ENCODE measurements at regions not wholly inside any gene's neighbourhood (a gene's known extent, or its start where the extent isn't known, plus 50 kb on each side); places are given as distances from the start of the nearest gene placed in this dataset.

DNA sequence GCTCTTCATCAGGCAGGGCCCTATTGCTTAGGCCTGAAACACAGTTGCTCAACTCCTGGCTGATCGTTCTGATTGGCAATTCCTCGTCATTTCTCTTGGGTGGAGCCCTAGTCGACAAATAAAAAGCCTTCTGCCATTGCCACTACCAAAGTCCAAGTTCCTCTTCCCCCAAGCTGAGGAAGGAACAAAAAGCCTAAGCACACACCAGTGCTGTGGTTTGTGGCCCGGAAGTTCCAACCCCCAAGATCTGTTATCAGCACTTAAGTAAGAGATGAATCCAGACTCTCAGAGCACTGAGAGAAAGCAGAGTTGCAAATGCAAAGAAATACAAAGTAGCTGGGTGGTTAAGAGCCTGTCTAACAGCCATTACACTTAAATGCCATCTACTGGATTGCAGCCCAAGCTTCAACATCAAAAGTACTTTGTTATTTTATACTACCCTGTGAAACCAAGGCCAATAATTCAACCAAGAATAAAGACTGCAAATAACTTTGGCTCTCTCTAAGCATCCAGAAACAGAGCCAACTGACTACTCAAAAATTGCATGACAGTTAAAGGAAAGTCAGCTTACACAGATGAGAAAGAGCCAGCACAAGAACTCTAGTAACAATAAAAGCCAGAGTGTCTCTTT, 1024.0 kb downstream of the GRIK2 start:
- no peaks in the 10 kb centered on the region for H3K9me2 ChIP-seq (ENCODE audit: insufficient read depth, low read length)
- H3K27ac ChIP-seq (ENCODE audit: low read length): no peak overlapping the region
- H3K27me3 ChIP-seq (ENCODE audit: insufficient read depth, low read depth, low read length): no peaks in the 10 kb centered on the region
- H3K36me3 ChIP-seq (ENCODE audit: insufficient read depth, low read length): no peaks in the 10 kb centered on the region
- no peak overlapping the region for H3K4me3 ChIP-seq (ENCODE audit: low read length)
- H3K79me2 ChIP-seq (replicated peaks; ENCODE audit: insufficient read depth, low read length): no peaks in the 10 kb centered on the region
- no peak overlapping the region for H2AFZ ChIP-seq (ENCODE audit: low read depth, low read length)
- TF ChIP-seq RAD21 (conservative IDR thresholded peaks at IDR 0.05): no peak
- no peak for TF ChIP-seq SMC3 (conservative IDR thresholded peaks at IDR 0.05; ENCODE audit: poor library complexity)
- TF ChIP-seq EP300 (conservative IDR thresholded peaks at IDR 0.05; ENCODE audit: poor library complexity, severe bottlenecking): no peak
- TF ChIP-seq, protein P1, sequence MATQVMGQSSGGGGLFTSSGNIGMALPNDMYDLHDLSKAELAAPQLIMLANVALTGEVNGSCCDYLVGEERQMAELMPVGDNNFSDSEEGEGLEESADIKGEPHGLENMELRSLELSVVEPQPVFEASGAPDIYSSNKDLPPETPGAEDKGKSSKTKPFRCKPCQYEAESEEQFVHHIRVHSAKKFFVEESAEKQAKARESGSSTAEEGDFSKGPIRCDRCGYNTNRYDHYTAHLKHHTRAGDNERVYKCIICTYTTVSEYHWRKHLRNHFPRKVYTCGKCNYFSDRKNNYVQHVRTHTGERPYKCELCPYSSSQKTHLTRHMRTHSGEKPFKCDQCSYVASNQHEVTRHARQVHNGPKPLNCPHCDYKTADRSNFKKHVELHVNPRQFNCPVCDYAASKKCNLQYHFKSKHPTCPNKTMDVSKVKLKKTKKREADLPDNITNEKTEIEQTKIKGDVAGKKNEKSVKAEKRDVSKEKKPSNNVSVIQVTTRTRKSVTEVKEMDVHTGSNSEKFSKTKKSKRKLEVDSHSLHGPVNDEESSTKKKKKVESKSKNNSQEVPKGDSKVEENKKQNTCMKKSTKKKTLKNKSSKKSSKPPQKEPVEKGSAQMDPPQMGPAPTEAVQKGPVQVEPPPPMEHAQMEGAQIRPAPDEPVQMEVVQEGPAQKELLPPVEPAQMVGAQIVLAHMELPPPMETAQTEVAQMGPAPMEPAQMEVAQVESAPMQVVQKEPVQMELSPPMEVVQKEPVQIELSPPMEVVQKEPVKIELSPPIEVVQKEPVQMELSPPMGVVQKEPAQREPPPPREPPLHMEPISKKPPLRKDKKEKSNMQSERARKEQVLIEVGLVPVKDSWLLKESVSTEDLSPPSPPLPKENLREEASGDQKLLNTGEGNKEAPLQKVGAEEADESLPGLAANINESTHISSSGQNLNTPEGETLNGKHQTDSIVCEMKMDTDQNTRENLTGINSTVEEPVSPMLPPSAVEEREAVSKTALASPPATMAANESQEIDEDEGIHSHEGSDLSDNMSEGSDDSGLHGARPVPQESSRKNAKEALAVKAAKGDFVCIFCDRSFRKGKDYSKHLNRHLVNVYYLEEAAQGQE (IDR thresholded peaks at IDR 0.05; ENCODE audit: borderline replicate concordance): no peak
- no peak for TF ChIP-seq EZH2 (IDR thresholded peaks at IDR 0.05; ENCODE audit: borderline replicate concordance, insufficient read depth, low read length, poor library complexity, severe bottlenecking)
- TF ChIP-seq MXI1 (conservative IDR thresholded peaks at IDR 0.05; ENCODE audit: poor library complexity, severe bottlenecking): no peak
- TF ChIP-seq, protein P2, sequence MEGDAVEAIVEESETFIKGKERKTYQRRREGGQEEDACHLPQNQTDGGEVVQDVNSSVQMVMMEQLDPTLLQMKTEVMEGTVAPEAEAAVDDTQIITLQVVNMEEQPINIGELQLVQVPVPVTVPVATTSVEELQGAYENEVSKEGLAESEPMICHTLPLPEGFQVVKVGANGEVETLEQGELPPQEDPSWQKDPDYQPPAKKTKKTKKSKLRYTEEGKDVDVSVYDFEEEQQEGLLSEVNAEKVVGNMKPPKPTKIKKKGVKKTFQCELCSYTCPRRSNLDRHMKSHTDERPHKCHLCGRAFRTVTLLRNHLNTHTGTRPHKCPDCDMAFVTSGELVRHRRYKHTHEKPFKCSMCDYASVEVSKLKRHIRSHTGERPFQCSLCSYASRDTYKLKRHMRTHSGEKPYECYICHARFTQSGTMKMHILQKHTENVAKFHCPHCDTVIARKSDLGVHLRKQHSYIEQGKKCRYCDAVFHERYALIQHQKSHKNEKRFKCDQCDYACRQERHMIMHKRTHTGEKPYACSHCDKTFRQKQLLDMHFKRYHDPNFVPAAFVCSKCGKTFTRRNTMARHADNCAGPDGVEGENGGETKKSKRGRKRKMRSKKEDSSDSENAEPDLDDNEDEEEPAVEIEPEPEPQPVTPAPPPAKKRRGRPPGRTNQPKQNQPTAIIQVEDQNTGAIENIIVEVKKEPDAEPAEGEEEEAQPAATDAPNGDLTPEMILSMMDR (IDR thresholded peaks at IDR 0.05; ENCODE audit: poor library complexity, severe bottlenecking): no peak
- no peak for TF ChIP-seq POLR2AphosphoS5 (IDR thresholded peaks at IDR 0.05)
- no peak for TF ChIP-seq TAF1 (IDR thresholded peaks at IDR 0.05; ENCODE audit: low read depth)
- H3K9ac ChIP-seq (ENCODE audit: low read length): no peak overlapping the region
- no peak overlapping the region for H3K4me2 ChIP-seq (ENCODE audit: low read length)
- H3F3A ChIP-seq (ENCODE audit: insufficient read depth, low read length, poor library complexity, severe bottlenecking): no peaks in the 10 kb centered on the region
- no peaks in the 10 kb centered on the region for H4K20me1 ChIP-seq (ENCODE audit: insufficient read depth)
- H3K9me3 ChIP-seq (ENCODE audit: low read length): no peaks in the 10 kb centered on the region

DNA sequence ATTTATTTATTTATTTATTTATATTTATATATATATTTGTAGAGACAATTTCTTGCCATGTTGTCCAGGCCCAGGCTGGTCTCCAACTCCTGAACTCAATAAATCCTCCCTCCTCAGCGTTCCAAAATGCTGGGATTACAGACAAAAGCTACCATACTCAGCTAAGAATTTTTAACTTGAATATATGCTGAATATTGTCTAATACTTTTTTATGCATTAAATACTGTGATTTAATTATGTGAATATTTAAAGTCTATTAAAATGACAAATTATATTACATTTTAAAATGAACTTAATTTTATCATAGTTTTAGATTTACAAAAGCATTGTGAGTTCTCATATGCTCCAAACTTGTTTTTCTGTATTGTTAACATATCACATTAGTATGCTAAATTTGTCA, 1022.4 kb downstream of the GRIK2 start:
- Histone ChIP-seq H3K36me3 (ENCODE audit: insufficient read depth, low read length) (no peaks in the 10 kb centered on the region), H3K79me2 (replicated peaks; ENCODE audit: insufficient read depth, low read length) (no peaks in the 10 kb centered on the region), H3K4me2 (ENCODE audit: low read length) (no peak overlapping the region), H3K9ac (ENCODE audit: low read length) (no peak overlapping the region), H3K4me3 (ENCODE audit: low read length) (no peak overlapping the region), H4K20me1 (ENCODE audit: insufficient read depth) (no peaks in the 10 kb centered on the region), H3K9me2 (ENCODE audit: insufficient read depth, low read length) (no peaks in the 10 kb centered on the region), H3K9me3 (ENCODE audit: low read length) (no peaks in the 10 kb centered on the region), H2AFZ (ENCODE audit: low read depth, low read length) (no peak overlapping the region), H3F3A (ENCODE audit: insufficient read depth, low read length, poor library complexity, severe bottlenecking) (no peaks in the 10 kb centered on the region), H3K27ac (ENCODE audit: low read length) (no peak overlapping the region), H3K27me3 (ENCODE audit: insufficient read depth, low read depth, low read length) (no peaks in the 10 kb centered on the region)
- TF ChIP-seq, protein P1 (IDR thresholded peaks at IDR 0.05; ENCODE audit: borderline replicate concordance): no peak
- TF ChIP-seq SMC3 (conservative IDR thresholded peaks at IDR 0.05; ENCODE audit: poor library complexity) (no peak), POLR2AphosphoS5 (IDR thresholded peaks at IDR 0.05) (no peak), RAD21 (conservative IDR thresholded peaks at IDR 0.05) (no peak), TAF1 (IDR thresholded peaks at IDR 0.05; ENCODE audit: low read depth) (no peak), MXI1 (conservative IDR thresholded peaks at IDR 0.05; ENCODE audit: poor library complexity, severe bottlenecking) (no peak), EP300 (conservative IDR thresholded peaks at IDR 0.05; ENCODE audit: poor library complexity, severe bottlenecking) (no peak), EZH2 (IDR thresholded peaks at IDR 0.05; ENCODE audit: borderline replicate concordance, insufficient read depth, low read length, poor library complexity, severe bottlenecking) (no peak)
- TF ChIP-seq, protein P2 (IDR thresholded peaks at IDR 0.05; ENCODE audit: poor library complexity, severe bottlenecking): no peak
